Natural killer cell treated with Interleukin-12 subunit alpha and Interleukin-12 subunit beta and Interleukin-15 and Interleukin-18, amount 100 ng/mL, for 72 hours (primary cell): ENCODE measurements at regions not wholly inside any gene's neighbourhood (a gene's known extent, or its start where the extent isn't known, plus 50 kb on each side); places are given as distances from the start of the nearest gene placed in this dataset.
"Not testable (repeated sequence)": the region's sequence is repeated elsewhere in the genome, so short reads cannot be mapped to it uniquely, and the experiment has no call there.

ENCODE experiments used
- ATAC-seq, 2 donors: fragments of 150-1000 bp; cut with Tn5 transposase in 1 of 2; sonication (Bioruptor Pico), chemical (Tn5 transposase) in 1 of 2; 2 replicates each; pipeline ENCODE4 v1.10.0; 2021
- DNase-seq: peaks from one replicate; pipeline ENCODE4 v3.0.0; 2022; ENCODE audit warnings: low spot score
- H3K27ac Mint-ChIP-seq, 2 donors: 1 replicate in 1 of 2; 2 replicates in 1 of 2; pipeline ENCODE4 v1.8.0; 2022; ENCODE audit warnings: mixed read lengths in 2 of 2, mild to moderate bottlenecking in 1 of 2, moderate library complexity in 1 of 2
- H3K27me3 Mint-ChIP-seq, 2 donors: 1 replicate in 1 of 2; 2 replicates in 1 of 2; pipeline ENCODE4 v1.8.0; 2022; ENCODE audit warnings: mixed read lengths in 2 of 2
- H3K36me3 Mint-ChIP-seq: one replicate; pipeline ENCODE4 v1.8.0; 2022; ENCODE audit warnings: mixed read lengths
- H3K4me1 Mint-ChIP-seq, 2 donors: 1 replicate in 1 of 2; 2 replicates in 1 of 2; pipeline ENCODE4 v1.8.0; 2022; ENCODE audit warnings: low read depth in 2 of 2, mixed read lengths in 2 of 2, mild to moderate bottlenecking in 1 of 2
- H3K4me3 Mint-ChIP-seq: one replicate; pipeline ENCODE4 v1.8.0; 2022; ENCODE audit warnings: mixed read lengths
- H3K9me3 Mint-ChIP-seq: 2 replicates; pipeline ENCODE4 v1.8.0; 2022; ENCODE audit warnings: mixed read lengths

DNA sequence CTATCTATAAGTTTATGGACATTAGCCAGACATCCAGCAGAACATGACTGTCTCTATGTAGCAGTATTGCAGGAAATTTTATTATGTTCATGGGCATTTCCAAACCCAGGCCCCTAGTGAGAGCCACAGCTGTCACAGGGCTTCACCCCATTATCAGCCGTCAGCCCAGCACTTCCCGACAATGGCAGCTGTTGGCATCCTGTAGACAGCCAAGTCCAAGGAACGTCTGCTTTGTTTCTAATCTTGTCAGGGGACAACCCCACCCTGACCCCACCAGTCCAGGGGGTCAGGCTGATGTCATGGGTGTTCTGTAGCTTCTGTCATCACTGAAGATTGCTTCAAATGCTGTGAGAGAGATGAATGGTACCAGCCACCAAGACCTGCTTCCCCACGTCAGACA is 565.3 kb upstream of the BRINP1 start:
- Mint-ChIP-seq H3K9me3 (no peaks in the 10 kb centered on the region), H3K4me3 (no peak overlapping the region), H3K36me3 (no peaks in the 10 kb centered on the region), H3K4me1 (no peaks in the 10 kb centered on the region), H3K27me3 (peaks cover 0 to 13% of the 10 kb centered on the region in 2 donors), H3K27ac (no peak overlapping the region)
- DNase-seq (no peak), ATAC-seq (no peak)

DNA sequence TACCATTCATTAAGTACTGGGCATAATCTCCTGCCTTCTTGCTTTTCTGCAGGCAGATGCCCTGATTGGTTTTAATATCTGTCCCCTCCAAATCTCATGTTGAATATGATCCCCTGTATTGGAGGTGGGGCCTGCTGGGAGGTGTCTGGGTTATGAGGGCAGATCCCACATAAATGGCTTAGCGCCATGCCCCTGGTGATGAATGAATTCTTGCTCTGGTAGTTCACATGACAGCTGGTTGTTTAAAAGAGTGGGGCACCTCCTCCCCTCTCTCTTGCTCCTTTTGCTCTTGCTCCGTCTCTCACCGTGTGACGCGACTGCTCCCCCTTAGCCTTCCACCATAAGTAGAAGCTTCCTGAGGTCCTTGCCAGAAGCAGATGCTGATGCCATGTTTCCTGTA is 564.0 kb upstream of the BRINP1 start:
- Mint-ChIP-seq H3K4me1 (no peaks in the 10 kb centered on the region), H3K36me3 (no peaks in the 10 kb centered on the region), H3K4me3 (no peak overlapping the region), H3K27ac (no peak overlapping the region), H3K27me3 (peaks cover 0 to 13% of the 10 kb centered on the region in 2 donors), H3K9me3 (no peaks in the 10 kb centered on the region)
- DNase-seq, result no peak
- ATAC-seq, result no peak

DNA sequence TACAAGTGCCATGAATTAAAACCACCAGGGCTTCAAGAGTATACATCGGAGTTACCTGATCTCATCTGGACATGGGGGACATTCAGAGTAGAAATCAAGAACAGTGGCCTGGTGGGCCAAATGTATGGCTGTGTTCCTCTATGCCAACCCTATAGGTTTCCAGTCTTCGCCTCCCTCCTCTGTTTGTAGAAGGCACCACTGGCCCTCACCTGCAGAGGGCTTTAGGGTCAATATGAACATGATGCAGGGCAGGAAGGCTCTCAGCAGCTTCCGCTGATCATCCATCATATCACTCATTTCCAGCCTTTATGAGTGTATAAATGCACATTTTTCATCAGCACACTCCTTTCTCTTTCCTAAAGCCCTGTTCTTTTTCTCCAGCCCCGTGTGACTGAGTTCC is 555.5 kb upstream of the BRINP1 start:
- Mint-ChIP-seq H3K27ac (no peak overlapping the region), H3K36me3 (peaks cover 4% of the 10 kb centered on the region), H3K4me3 (no peak overlapping the region), H3K4me1 (no peaks in the 10 kb centered on the region), H3K27me3 (peaks cover 0 to 13% of the 10 kb centered on the region in 2 donors), H3K9me3 (peaks cover 7% of the 10 kb centered on the region)
- ATAC-seq (no peak), DNase-seq (no peak)

DNA sequence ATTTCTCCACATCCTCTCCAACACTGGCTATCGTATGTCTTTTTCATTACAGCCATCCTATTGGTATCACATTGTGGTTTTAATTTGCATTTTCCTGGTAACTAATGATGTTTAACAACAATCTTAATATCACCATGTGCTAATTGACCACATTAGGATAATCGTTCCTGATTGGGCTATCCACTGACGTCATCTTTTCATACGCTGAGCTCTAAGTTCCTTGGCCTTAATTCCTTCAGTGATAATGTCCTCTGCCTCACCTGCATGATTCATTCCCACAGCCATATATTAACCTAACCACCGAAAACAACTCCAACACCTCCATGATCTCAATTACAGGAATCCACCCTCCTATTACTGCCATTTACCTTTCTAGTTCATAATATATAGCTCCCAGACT is 547.9 kb upstream of the BRINP1 start:
- no peak overlapping the region for H3K4me3 Mint-ChIP-seq
- peaks cover 4% of the 10 kb centered on the region for H3K9me3 Mint-ChIP-seq
- peaks cover 4% of the 10 kb centered on the region for H3K36me3 Mint-ChIP-seq
- ATAC-seq, result no peak
- no peaks in the 10 kb centered on the region for H3K4me1 Mint-ChIP-seq
- H3K27me3 Mint-ChIP-seq, result no peaks in the 10 kb centered on the region
- DNase-seq, result no peak
- no peak overlapping the region for H3K27ac Mint-ChIP-seq

DNA sequence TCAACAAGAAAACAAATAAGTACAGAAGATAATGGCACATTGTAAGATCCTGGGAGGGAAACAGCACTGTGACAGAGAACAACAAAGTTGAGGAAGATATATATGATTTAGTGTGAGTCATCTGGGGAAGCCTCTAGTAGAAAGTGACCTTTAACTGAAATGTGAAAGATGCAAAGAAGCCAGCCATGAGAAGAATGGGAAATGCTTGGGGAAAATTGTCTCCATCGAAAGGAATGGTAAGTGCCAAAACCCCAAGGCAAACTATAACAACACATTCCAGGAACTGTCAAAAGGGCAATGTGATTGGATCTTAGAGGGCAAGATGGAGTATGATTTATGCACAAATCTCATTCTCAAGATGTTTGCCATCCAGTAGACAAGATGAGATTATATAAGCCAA is 537.8 kb upstream of the BRINP1 start:
- Mint-ChIP-seq H3K27me3 (peaks cover 0 to 5% of the 10 kb centered on the region in 2 donors), H3K4me3 (no peak overlapping the region), H3K27ac (no peak overlapping the region), H3K9me3 (peaks cover 6% of the 10 kb centered on the region), H3K4me1 (no peaks in the 10 kb centered on the region), H3K36me3 (peaks cover 5% of the 10 kb centered on the region)
- ATAC-seq, result no peak
- no peak for DNase-seq

DNA sequence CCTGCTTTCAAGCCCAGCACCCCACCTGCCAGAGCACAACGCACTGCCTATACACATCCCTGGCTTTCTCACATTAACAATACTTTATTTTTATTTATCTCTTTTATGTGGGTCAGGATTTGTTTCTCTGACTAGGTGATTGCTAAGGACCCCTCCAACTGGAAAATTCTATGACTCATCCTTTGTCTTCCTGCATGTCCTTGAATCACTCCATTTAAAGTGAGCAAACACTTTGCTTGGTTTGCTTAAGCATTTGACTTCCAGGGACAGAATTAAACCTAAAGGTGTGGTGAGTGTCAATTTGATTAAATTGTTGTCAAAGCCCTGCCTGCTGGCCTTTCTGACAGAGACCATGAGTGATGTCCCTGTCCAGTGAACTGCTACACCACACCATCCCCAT is 536.5 kb upstream of the BRINP1 start:
- ATAC-seq, result no peak
- peaks cover 5% of the 10 kb centered on the region for H3K36me3 Mint-ChIP-seq
- no peak overlapping the region for H3K4me3 Mint-ChIP-seq
- H3K9me3 Mint-ChIP-seq, result peaks cover 9% of the 10 kb centered on the region
- no peak overlapping the region for H3K27ac Mint-ChIP-seq
- peaks cover 0 to 5% of the 10 kb centered on the region in 2 donors for H3K27me3 Mint-ChIP-seq
- DNase-seq, result no peak
- no peaks in the 10 kb centered on the region for H3K4me1 Mint-ChIP-seq

DNA sequence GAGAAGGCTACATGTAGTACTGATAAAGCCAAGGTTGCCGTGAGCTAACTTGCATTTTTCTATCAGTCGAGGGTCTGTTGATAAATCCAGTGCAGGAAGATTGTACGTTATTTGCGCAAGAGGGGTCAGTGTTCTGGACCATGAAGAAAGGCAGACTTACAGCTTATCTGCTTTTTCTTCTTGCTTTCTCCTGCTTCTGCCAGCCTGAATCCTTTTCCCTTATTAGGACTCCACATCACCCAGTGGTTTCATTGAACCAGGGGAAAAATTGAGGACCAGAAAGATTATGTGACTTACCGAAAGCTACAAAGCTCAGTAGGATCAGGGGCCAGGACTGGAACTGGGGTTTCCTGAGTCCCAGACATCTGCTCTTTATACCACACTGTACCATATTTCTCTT is 534.6 kb upstream of the BRINP1 start:
- H3K9me3 Mint-ChIP-seq, result peaks cover 9% of the 10 kb centered on the region
- H3K4me1 Mint-ChIP-seq, result no peaks in the 10 kb centered on the region
- H3K27me3 Mint-ChIP-seq, result peaks cover 0 to 8% of the 10 kb centered on the region in 2 donors
- H3K4me3 Mint-ChIP-seq, result no peak overlapping the region
- DNase-seq (no peak), ATAC-seq (no peak)
- no peak overlapping the region for H3K27ac Mint-ChIP-seq
- peaks cover 5% of the 10 kb centered on the region for H3K36me3 Mint-ChIP-seq

DNA sequence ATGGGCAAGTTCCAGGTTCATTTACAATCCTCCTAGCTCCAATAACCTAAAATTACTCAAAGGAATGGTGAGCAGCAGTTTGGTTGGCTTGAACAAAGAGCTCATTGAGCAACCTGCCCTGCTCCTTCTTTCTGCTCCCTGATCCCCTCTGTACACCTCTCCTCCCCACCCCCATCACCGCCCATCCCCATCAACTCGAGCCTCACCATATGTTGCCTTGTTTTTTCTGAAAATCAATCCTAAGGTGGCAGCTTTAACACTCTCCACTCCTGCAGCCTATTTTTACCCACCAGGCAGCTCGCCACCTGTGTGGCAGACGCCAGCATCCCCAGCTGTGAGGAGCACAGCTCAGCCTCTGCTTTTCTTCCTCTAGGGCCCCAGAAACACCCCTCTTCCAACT is 533.4 kb upstream of the BRINP1 start:
- H3K4me3 Mint-ChIP-seq, result no peak overlapping the region
- H3K4me1 Mint-ChIP-seq, result no peaks in the 10 kb centered on the region
- H3K27ac Mint-ChIP-seq, result no peak overlapping the region
- peaks cover 0 to 6% of the 10 kb centered on the region in 2 donors for H3K27me3 Mint-ChIP-seq
- peaks cover 3% of the 10 kb centered on the region for H3K9me3 Mint-ChIP-seq
- DNase-seq (no peak), ATAC-seq (no peak)
- no peaks in the 10 kb centered on the region for H3K36me3 Mint-ChIP-seq

DNA sequence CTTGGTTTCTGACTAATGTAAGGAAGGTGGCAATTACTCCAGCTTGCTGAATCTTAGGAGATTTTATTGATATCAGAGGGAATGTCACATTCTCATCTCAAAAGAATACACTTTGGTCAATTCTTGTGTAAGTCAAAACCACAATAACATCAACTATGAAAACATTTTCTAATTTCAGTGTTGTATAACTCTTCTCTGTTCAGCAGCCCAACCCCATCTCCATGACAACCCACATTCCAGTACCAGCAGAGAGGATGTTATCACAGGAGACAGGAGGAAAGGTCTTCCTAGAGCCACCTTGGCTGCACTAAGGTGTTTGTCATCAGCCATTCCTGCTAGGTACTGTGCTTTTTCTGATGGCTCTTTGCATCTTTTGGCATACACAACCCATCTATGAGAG is 529.1 kb upstream of the BRINP1 start:
- no peaks in the 10 kb centered on the region for H3K4me1 Mint-ChIP-seq
- peaks cover 6% of the 10 kb centered on the region for H3K9me3 Mint-ChIP-seq
- DNase-seq, result no peak
- ATAC-seq, result no peak
- H3K27ac Mint-ChIP-seq, result no peak overlapping the region
- peaks cover 0 to 6% of the 10 kb centered on the region in 2 donors for H3K27me3 Mint-ChIP-seq
- no peaks in the 10 kb centered on the region for H3K36me3 Mint-ChIP-seq
- H3K4me3 Mint-ChIP-seq, result no peak overlapping the region

DNA sequence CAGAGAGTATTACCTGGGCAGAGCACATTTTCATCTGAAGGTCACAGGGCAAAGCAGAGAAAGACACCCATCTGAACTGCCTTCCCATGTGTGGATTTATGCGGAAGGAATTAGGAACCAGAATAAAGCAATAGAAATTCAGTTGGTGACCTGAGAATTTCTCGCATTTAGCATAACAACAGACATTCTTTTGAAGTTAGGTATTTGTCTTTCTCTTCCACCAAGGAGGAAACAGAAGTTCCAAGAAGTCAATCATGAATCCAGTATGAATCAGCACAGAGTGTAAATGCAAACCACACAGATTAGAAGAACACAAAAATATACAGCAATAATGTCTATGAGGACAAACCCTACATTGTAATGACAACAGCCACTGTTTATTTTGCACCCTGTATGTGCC is 515.2 kb upstream of the BRINP1 start:
- no peak for ATAC-seq
- H3K27me3 Mint-ChIP-seq, result peaks cover 0 to under 1% of the 10 kb centered on the region in 2 donors
- DNase-seq, result no peak
- peaks cover 3% of the 10 kb centered on the region for H3K9me3 Mint-ChIP-seq
- no peak overlapping the region for H3K4me3 Mint-ChIP-seq
- no peaks in the 10 kb centered on the region for H3K36me3 Mint-ChIP-seq
- no peaks in the 10 kb centered on the region for H3K4me1 Mint-ChIP-seq
- H3K27ac Mint-ChIP-seq, result no peak overlapping the region

DNA sequence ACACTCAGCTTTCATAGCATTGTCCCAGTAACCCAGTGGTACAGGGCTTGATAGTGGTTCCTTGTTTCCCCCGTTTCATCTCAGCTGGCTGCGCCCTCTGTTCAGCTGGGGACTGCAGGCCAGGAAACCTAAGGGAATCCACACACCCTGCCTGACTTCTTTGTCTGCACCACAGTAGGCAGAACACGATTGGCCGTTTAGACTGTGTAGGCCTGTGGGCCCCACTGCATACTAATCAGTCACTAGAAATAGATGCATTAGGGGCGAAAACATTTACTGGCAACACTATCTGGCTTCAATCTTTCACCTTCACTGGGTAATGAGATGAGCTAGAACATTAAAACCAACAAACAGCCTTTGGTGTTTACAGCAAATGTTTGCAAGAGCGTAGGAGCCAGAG is 512.7 kb upstream of the BRINP1 start:
- Mint-ChIP-seq H3K9me3 (peaks cover 3% of the 10 kb centered on the region), H3K36me3 (no peaks in the 10 kb centered on the region), H3K27ac (no peak overlapping the region), H3K4me1 (no peaks in the 10 kb centered on the region), H3K27me3 (no peaks in the 10 kb centered on the region), H3K4me3 (no peak overlapping the region)
- DNase-seq, result no peak
- no peak for ATAC-seq

DNA sequence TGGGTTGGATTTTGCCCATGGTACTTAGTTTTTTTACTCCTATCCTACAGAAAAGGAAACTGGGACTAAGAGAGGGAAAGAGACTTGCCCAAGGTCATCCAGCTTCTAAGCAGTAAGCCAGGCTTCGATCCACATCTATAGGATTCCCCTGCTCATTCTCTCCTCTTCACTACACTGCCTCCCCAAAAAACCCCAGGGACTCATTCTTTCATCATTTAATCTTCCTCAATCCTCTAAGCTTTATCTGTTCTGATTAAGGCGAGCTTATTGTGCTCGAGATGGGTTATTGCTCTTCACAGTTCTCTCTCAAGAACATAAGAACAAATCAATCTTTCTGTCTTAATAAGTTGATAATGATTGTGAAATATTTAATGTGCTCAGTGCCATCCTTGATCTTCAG is 511.1 kb upstream of the BRINP1 start:
- H3K27me3 Mint-ChIP-seq, result no peaks in the 10 kb centered on the region
- H3K27ac Mint-ChIP-seq, result no peak overlapping the region
- H3K9me3 Mint-ChIP-seq, result peaks cover 3% of the 10 kb centered on the region
- H3K36me3 Mint-ChIP-seq, result no peaks in the 10 kb centered on the region
- H3K4me1 Mint-ChIP-seq, result no peaks in the 10 kb centered on the region
- DNase-seq (no peak), ATAC-seq (no peak)
- H3K4me3 Mint-ChIP-seq, result no peak overlapping the region

DNA sequence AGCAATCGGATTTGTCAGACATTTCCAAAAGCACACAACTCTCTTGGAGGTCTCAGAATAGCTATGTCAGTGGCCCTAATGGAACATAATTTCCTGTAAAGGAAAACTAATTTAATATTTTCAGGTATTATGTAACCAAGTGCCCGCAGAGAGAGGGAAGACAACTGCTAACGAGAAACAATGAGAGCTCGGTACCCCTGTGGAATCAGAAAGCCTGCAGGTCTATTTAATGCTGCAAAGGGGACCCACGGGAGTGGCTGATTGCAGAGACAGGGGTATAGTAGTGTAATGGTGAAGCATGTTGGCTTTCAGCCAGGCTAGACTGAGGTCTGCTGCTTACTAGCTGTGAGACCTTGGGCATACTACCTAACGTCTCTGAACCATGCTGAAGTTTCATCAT is 508.1 kb upstream of the BRINP1 start:
- H3K36me3 Mint-ChIP-seq, result no peaks in the 10 kb centered on the region
- peaks cover 0 to 2% of the 10 kb centered on the region in 2 donors for H3K27me3 Mint-ChIP-seq
- DNase-seq (no peak), ATAC-seq (no peak)
- no peak overlapping the region for H3K4me3 Mint-ChIP-seq
- H3K27ac Mint-ChIP-seq, result no peak overlapping the region
- no peaks in the 10 kb centered on the region for H3K4me1 Mint-ChIP-seq
- H3K9me3 Mint-ChIP-seq, result peaks cover 3% of the 10 kb centered on the region

DNA sequence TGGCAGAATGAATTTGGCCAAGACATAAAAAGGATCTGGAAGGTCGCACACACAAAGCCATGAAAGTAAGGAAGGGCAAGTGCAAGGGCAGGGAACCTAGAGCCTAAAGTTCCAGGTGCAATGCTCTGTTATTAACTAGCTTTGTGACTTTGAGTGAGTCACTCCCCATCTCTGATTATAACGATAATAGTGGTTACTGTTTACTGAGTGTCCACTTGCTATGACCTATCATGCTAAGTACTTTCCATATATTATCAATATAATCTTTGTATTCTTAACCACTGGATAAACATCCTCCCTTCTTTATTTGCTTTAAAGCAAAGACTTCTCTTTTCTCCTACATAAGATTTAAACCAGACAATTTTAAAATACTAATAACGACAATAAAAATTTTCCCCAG is 504.6 kb upstream of the BRINP1 start:
- H3K36me3 Mint-ChIP-seq, result no peaks in the 10 kb centered on the region
- ATAC-seq, result no peak
- H3K4me1 Mint-ChIP-seq, result no peaks in the 10 kb centered on the region
- H3K27ac Mint-ChIP-seq, result no peak overlapping the region
- DNase-seq, result no peak
- H3K9me3 Mint-ChIP-seq, result no peaks in the 10 kb centered on the region
- H3K27me3 Mint-ChIP-seq, result peaks cover 0 to 2% of the 10 kb centered on the region in 2 donors
- no peak overlapping the region for H3K4me3 Mint-ChIP-seq

DNA sequence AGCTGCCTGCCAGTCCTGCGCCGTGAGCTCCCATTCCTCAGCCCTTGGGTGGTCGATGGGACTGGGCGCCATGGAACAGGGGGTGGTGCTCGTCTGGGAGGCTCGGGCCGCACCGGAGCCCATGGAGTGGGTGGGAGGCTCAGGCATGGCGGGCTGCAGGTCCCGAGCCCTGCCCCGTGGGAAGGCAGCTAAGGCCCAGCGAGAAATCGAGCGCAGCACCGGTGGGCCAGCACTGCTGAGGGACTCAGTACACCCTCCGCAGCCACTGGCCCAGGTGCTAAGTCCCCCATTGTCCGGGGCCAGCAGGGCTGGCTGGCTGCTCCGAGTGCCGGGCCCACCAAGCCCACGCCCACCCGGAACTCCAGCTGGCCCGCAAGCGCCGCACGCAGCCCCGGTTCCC is 501.0 kb upstream of the BRINP1 start:
- H3K27ac Mint-ChIP-seq, H3K27me3 Mint-ChIP-seq, H3K36me3 Mint-ChIP-seq, H3K4me1 Mint-ChIP-seq, H3K9me3 Mint-ChIP-seq, ATAC-seq, H3K4me3 Mint-ChIP-seq, DNase-seq: not testable (repeated sequence)
